CD14-positive monocyte (primary cell): ENCODE measurements at regions not wholly inside any gene's neighbourhood (a gene's known extent, or its start where the extent isn't known, plus 50 kb on each side); places are given as distances from the start of the nearest gene placed in this dataset.

ENCODE experiments used
- DNase-seq, 3 donors: peaks; one replicate each; pipeline ENCODE4 v3.0.0-alpha.2; 2011 to 2022
- H2AFZ ChIP-seq: 2 replicates; pipeline ENCODE4 v1.6.0; 2012; ENCODE audit warnings: mild to moderate bottlenecking, low read depth, low read length, inconsistent platforms; ENCODE audit not compliant: insufficient read depth, poor library complexity, severe bottlenecking
- H3K27ac ChIP-seq, 2 donors: 1 replicate in 1 of 2; 2 replicates in 1 of 2; pipeline ENCODE4 v1.5.1; 2012 to 2013; ENCODE audit warnings: low read length in 2 of 2, control low read depth in 1 of 2, inconsistent platforms in 1 of 2, low read depth in 1 of 2, mild to moderate bottlenecking in 1 of 2
- H3K27me3 ChIP-seq, 2 donors: one replicate each; pipeline versions ENCODE4 v1.6.0 to v1.6.1; 2011 to 2013; ENCODE audit warnings: low read length in 2 of 2; ENCODE audit not compliant: control insufficient read depth in 2 of 2, insufficient read depth in 2 of 2
- H3K36me3 ChIP-seq, 2 donors: replicated peaks in 1 of 2; 1 replicate in 1 of 2; 2 replicates in 1 of 2; pipeline versions ENCODE4 v1.5.1 to v1.6.1; 2012 to 2013; ENCODE audit warnings: low read length in 2 of 2, control low read depth in 1 of 2, inconsistent platforms in 1 of 2, mild to moderate bottlenecking in 1 of 2; ENCODE audit not compliant: insufficient read depth in 2 of 2, control insufficient read depth in 1 of 2
- H3K4me1 ChIP-seq, 2 donors: 1 replicate in 1 of 2; 2 replicates in 1 of 2; pipeline versions ENCODE4 v1.5.1 to v1.6.1; 2012 to 2013; ENCODE audit warnings: low read length in 2 of 2, control low read depth in 1 of 2, inconsistent platforms in 1 of 2, mild to moderate bottlenecking in 1 of 2, moderate library complexity in 1 of 2; ENCODE audit not compliant: insufficient read depth in 2 of 2, control insufficient read depth in 1 of 2
- H3K4me2 ChIP-seq: replicated peaks from 2 replicates; pipeline ENCODE3; 2012; ENCODE audit warnings: low read length, moderate library complexity, mild to moderate bottlenecking; ENCODE audit not compliant: poor library complexity, severe bottlenecking; ENCODE audit errors: extremely low read depth
- H3K4me3 ChIP-seq, 3 experiments: fragments of 200-600 bp in 1 of 3; sonication (generic) in 1 of 3; replicated peaks in 1 of 3; 1 replicate in 2 of 3; 2 replicates in 1 of 3; pipeline ENCODE4 v1.5.1; 2011 to 2013; ENCODE audit warnings: low read length in 3 of 3, mild to moderate bottlenecking in 3 of 3, control low read depth in 2 of 3, low read depth in 2 of 3, inconsistent platforms in 1 of 3, moderate library complexity in 1 of 3
- H3K79me2 ChIP-seq: 2 replicates; pipeline ENCODE4 v1.6.0; 2012; ENCODE audit warnings: mild to moderate bottlenecking, control low read depth, inconsistent platforms, low read length, moderate library complexity; ENCODE audit not compliant: insufficient read depth
- H3K9ac ChIP-seq: 2 replicates; pipeline ENCODE4 v1.6.0; 2017; ENCODE audit warnings: low read length, mild to moderate bottlenecking; ENCODE audit not compliant: insufficient read depth, poor library complexity, severe bottlenecking
- H3K9me3 ChIP-seq, 2 donors: replicated peaks in 1 of 2; 1 replicate in 1 of 2; 2 replicates in 1 of 2; pipeline versions ENCODE4 v1.5.1 to v1.6.1; 2012 to 2013; ENCODE audit warnings: low read length in 2 of 2, control low read depth in 1 of 2; ENCODE audit not compliant: control insufficient read depth in 1 of 2, insufficient read depth in 1 of 2
- H4K20me1 ChIP-seq: 2 replicates; pipeline ENCODE4 v1.6.0; 2012; ENCODE audit warnings: mild to moderate bottlenecking, low read length, control low read depth, moderate library complexity; ENCODE audit not compliant: insufficient read depth
- H3K27ac Mint-ChIP-seq, 7 donors: one replicate each; pipeline ENCODE4 v1.8.0; 2020; ENCODE audit warnings: mild to moderate bottlenecking in 7 of 7, mixed read lengths in 7 of 7, moderate library complexity in 6 of 7, inconsistent platforms in 2 of 7
- H3K27me3 Mint-ChIP-seq, 3 donors: one replicate each; pipeline ENCODE4 v1.8.0; 2021 to 2022; ENCODE audit warnings: low read depth in 3 of 3, mild to moderate bottlenecking in 3 of 3, mixed read lengths in 3 of 3, moderate library complexity in 3 of 3, inconsistent platforms in 1 of 3
- H3K36me3 Mint-ChIP-seq, 2 donors: one replicate each; pipeline ENCODE4 v1.8.0; 2020; ENCODE audit warnings: mixed read lengths in 2 of 2, inconsistent platforms in 1 of 2, mild to moderate bottlenecking in 1 of 2
- H3K4me1 Mint-ChIP-seq: one replicate; pipeline ENCODE4 v1.8.0; 2020; ENCODE audit warnings: mild to moderate bottlenecking, mixed read lengths
- H3K4me3 Mint-ChIP-seq, 2 donors: one replicate each; pipeline ENCODE4 v1.8.0; 2020; ENCODE audit warnings: mild to moderate bottlenecking in 2 of 2, mixed read lengths in 2 of 2, moderate library complexity in 1 of 2
- H3K9me3 Mint-ChIP-seq, 7 donors: one replicate each; pipeline ENCODE4 v1.8.0; 2020 to 2022; ENCODE audit warnings: mixed read lengths in 7 of 7, mild to moderate bottlenecking in 6 of 7, moderate library complexity in 6 of 7, inconsistent platforms in 2 of 7
- CTCF ChIP-seq: fragments of 200-600 bp; IDR thresholded peaks from one replicate; pipeline ENCODE4 v1.8.0; 2022; ENCODE audit warnings: antibody characterized with exemption, mild to moderate bottlenecking
- WGBS: methylation state at CpG from one replicate; pipeline ENCODE4 v1.1.5; 2013; ENCODE audit warnings: missing lambda C conversion rate; ENCODE audit not compliant: insufficient coverage; 5-methylcytosine and 5-hydroxymethylcytosine counted together
- intact Hi-C, 2 donors: fragments of 100-400 bp; cut with micrococcal nuclease; formaldehyde crosslinking; loops; one replicate each; pipeline versions ENCODE4 v1.15.0 to v1.15.1; 2023

- Histone ChIP-seq H4K20me1 (no peaks in the 10 kb centered on the region), H3K9me3 (no peaks in the 10 kb centered on the region), H3K4me3 (no peak overlapping the region), H3K27me3 (no peaks in the 10 kb centered on the region), H3K9ac (no peak overlapping the region), H3K79me2 (no peaks in the 10 kb centered on the region), H3K27ac (no peak overlapping the region), H2AFZ (no peak overlapping the region), H3K4me1 (no peaks in the 10 kb centered on the region), H3K36me3 (no peaks in the 10 kb centered on the region), H3K4me2 (no peak overlapping the region)
- WGBS, result no CpG with 5 or more reads among the region's 2 CpGs
- no peak for DNase-seq
- Mint-ChIP-seq H3K9me3 (no peaks in the 10 kb centered on the region), H3K27me3 (peaks cover 0 to 1% (median 0%) of the 10 kb centered on the region in 3 donors), H3K36me3 (no peaks in the 10 kb centered on the region), H3K4me3 (no peak overlapping the region), H3K27ac (no peak overlapping the region), H3K4me1 (no peaks in the 10 kb centered on the region)
- TF ChIP-seq CTCF, result no peak
- intact Hi-C loops, result no loop called here
Observed at GRCh38 chr4:134313591-134313990, 112.0 kb upstream of the PABPC4L start.

GRCh38 chr4:134309715-134310114, 108.1 kb upstream of the PABPC4L start:
- Histone ChIP-seq H3K4me2 (no peak overlapping the region), H3K79me2 (no peaks in the 10 kb centered on the region), H3K36me3 (no peaks in the 10 kb centered on the region), H4K20me1 (no peaks in the 10 kb centered on the region), H2AFZ (no peak overlapping the region), H3K27ac (no peak overlapping the region), H3K9me3 (no peaks in the 10 kb centered on the region), H3K4me1 (no peaks in the 10 kb centered on the region), H3K9ac (no peak overlapping the region), H3K27me3 (no peaks in the 10 kb centered on the region), H3K4me3 (no peak overlapping the region)
- H3K4me1 Mint-ChIP-seq, result no peaks in the 10 kb centered on the region
- WGBS, result 100% methylated on average over 1 of the region's 2 CpGs
- intact Hi-C loops, result no loop called here
- H3K9me3 Mint-ChIP-seq, result peaks cover 0 to 2% (median 0%) of the 10 kb centered on the region in 7 donors
- H3K4me3 Mint-ChIP-seq, result no peak overlapping the region
- H3K27ac Mint-ChIP-seq, result no peak overlapping the region
- TF ChIP-seq CTCF, result no peak
- no peaks in the 10 kb centered on the region for H3K36me3 Mint-ChIP-seq
- H3K27me3 Mint-ChIP-seq, result peaks cover 0 to 1% (median 0%) of the 10 kb centered on the region in 3 donors
- DNase-seq, result no peak
